ENCODE measurements at regions not wholly inside any gene's neighbourhood (a gene's known extent, or its start where the extent isn't known, plus 50 kb on each side); places are given as distances from the start of the nearest gene placed in this dataset.

DNA sequence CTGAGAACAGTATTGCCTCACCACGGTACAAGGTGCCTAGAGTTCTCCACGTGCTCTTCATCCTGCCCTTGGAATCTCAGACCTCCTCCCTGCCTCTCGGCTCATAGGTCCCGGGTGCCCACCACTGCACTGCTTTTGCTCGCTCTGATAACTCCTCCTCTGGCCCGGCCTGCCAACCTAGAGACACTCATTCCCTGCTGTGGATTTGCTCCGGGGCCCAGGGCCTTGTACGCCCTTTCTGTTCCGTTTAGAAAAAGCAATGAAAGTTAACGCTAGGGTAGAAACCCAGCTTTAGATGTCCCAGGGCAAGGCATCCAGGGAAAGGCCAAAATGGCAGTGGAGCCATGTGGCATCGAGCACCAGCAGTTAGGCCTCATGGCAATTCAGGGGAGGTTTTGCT lies 253.9 kb downstream of the VAPA start:
- no peak for TF ChIP-seq POLR2A (IDR thresholded peaks at IDR 0.05)
- TF ChIP-seq, protein P1, sequence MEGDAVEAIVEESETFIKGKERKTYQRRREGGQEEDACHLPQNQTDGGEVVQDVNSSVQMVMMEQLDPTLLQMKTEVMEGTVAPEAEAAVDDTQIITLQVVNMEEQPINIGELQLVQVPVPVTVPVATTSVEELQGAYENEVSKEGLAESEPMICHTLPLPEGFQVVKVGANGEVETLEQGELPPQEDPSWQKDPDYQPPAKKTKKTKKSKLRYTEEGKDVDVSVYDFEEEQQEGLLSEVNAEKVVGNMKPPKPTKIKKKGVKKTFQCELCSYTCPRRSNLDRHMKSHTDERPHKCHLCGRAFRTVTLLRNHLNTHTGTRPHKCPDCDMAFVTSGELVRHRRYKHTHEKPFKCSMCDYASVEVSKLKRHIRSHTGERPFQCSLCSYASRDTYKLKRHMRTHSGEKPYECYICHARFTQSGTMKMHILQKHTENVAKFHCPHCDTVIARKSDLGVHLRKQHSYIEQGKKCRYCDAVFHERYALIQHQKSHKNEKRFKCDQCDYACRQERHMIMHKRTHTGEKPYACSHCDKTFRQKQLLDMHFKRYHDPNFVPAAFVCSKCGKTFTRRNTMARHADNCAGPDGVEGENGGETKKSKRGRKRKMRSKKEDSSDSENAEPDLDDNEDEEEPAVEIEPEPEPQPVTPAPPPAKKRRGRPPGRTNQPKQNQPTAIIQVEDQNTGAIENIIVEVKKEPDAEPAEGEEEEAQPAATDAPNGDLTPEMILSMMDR (IDR thresholded peaks at IDR 0.05), result no peak
- no peak for TF ChIP-seq POLR2AphosphoS5 (IDR thresholded peaks at IDR 0.05)

All from prostate gland (tissue), 2 donors.